ENCODE measurements at regions not wholly inside any gene's neighbourhood (a gene's known extent, or its start where the extent isn't known, plus 50 kb on each side); places are given as distances from the start of the nearest gene placed in this dataset.

DNA sequence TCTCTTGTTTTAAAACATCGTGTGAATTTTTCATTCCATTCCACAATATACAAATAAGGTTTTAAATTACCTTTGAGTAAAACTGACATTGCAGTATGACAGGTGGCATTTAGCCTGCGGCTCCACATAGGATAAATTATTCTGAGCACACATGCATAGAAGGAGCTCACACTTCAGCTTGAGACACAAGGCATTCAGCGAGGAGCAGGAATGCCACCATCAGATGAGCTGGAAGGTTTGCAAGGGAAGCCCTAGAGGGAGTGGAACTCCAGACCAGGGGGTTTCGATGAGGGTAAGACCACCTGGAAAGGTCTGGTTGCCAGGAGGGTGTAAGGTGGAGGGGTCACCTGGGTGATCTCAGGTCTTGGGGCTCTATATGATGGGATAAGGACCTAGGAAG is 259.0 kb upstream of the ADRA1B start:
- Histone ChIP-seq H3K27ac (ENCODE audit: insufficient read depth, low read length, poor library complexity, severe bottlenecking) (no peak overlapping the region), H3K4me1 (ENCODE audit: control insufficient read depth, insufficient read depth, low read length, poor library complexity, severe bottlenecking) (no peaks in the 10 kb centered on the region), H3K27me3 (ENCODE audit: control insufficient read depth, insufficient read depth, low read length) (no peaks in the 10 kb centered on the region), H3K4me3 (ENCODE audit: low read depth, low read length) (no peak overlapping the region), H3K36me3 (ENCODE audit: control insufficient read depth, insufficient read depth, low read length) (no peaks in the 10 kb centered on the region), H3K9me3 (ENCODE audit: control insufficient read depth in 2 of 2, low read length in 2 of 2) (no peaks in the 10 kb centered on the region)
- H3K36me3 Mint-ChIP-seq = no peaks in the 10 kb centered on the region
- no peaks in the 10 kb centered on the region for H3K4me1 Mint-ChIP-seq
- no peak for ATAC-seq (ENCODE audit: low read depth in 2 of 2)
- no peak overlapping the region for H3K27ac Mint-ChIP-seq
- no peak for DNase-seq
- peaks cover 0 to 1% (median 0%) of the 10 kb centered on the region in 7 donors for H3K9me3 Mint-ChIP-seq
- H3K27me3 Mint-ChIP-seq = no peaks in the 10 kb centered on the region
- H3K4me3 Mint-ChIP-seq = no peak overlapping the region

GRCh38 chr5:159657771-159658170 is 258.5 kb upstream of the ADRA1B start:
- Histone ChIP-seq H3K4me1 (ENCODE audit: control insufficient read depth, insufficient read depth, low read length, poor library complexity, severe bottlenecking) (no peaks in the 10 kb centered on the region), H3K27ac (ENCODE audit: insufficient read depth, low read length, poor library complexity, severe bottlenecking) (no peak overlapping the region), H3K27me3 (ENCODE audit: control insufficient read depth, insufficient read depth, low read length) (no peaks in the 10 kb centered on the region), H3K36me3 (ENCODE audit: control insufficient read depth, insufficient read depth, low read length) (no peaks in the 10 kb centered on the region), H3K9me3 (ENCODE audit: control insufficient read depth in 2 of 2, low read length in 2 of 2) (no peaks in the 10 kb centered on the region), H3K4me3 (ENCODE audit: low read depth, low read length) (no peak overlapping the region)
- Mint-ChIP-seq H3K27me3 (no peaks in the 10 kb centered on the region), H3K9me3 (peaks cover 0 to 1% (median 0%) of the 10 kb centered on the region in 7 donors), H3K27ac (no peak overlapping the region), H3K36me3 (no peaks in the 10 kb centered on the region), H3K4me3 (no peak overlapping the region), H3K4me1 (no peaks in the 10 kb centered on the region)
- DNase-seq (no peak), ATAC-seq (ENCODE audit: low read depth in 2 of 2) (no peak)

DNA sequence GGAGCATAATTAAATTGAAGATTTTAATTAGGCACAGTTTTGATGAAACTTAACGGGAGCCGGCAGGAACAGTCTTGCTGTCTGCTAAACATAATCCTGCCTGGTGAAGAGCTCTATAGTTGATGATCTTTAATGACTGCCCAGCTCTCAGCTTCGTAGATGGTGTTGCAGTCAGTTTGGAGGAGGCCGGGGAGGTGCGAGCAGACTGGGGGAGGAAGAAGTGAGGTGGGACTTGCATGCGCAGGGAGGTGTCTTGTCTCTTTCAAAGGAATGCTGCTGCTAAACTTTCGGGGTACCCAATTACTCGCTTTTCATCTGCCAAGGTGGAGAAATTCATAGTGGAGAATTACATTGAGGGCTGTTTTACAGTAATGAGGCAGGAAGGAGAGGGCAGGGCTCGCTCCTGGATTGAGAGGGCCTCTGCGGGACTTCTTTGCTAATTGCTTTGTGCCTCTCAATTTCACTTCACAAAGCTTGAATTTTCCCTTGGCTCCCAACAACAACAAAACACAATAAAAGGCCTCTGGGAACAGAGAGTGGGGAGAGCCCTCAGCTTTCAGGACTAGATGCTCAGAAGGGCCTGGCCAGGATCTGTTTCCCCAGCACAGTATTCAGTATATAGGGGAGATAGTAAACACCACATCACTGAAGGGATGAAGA is 257.9 kb upstream of the ADRA1B start:
- H3K36me3 ChIP-seq (ENCODE audit: control insufficient read depth, insufficient read depth, low read length) = no peaks in the 10 kb centered on the region
- H3K36me3 Mint-ChIP-seq = no peaks in the 10 kb centered on the region
- no peak overlapping the region for H3K4me3 Mint-ChIP-seq
- H3K27ac Mint-ChIP-seq = no peak overlapping the region
- H3K27me3 ChIP-seq (ENCODE audit: control insufficient read depth, insufficient read depth, low read length) = no peaks in the 10 kb centered on the region
- peaks cover 0 to 1% (median 0%) of the 10 kb centered on the region in 7 donors for H3K9me3 Mint-ChIP-seq
- DNase-seq = no peak
- no peaks in the 10 kb centered on the region for H3K9me3 ChIP-seq (ENCODE audit: control insufficient read depth in 2 of 2, low read length in 2 of 2)
- H3K4me1 Mint-ChIP-seq = no peaks in the 10 kb centered on the region
- H3K4me1 ChIP-seq (ENCODE audit: control insufficient read depth, insufficient read depth, low read length, poor library complexity, severe bottlenecking) = no peaks in the 10 kb centered on the region
- no peaks in the 10 kb centered on the region for H3K27me3 Mint-ChIP-seq
- no peak overlapping the region for H3K27ac ChIP-seq (ENCODE audit: insufficient read depth, low read length, poor library complexity, severe bottlenecking)
- no peak overlapping the region for H3K4me3 ChIP-seq (ENCODE audit: low read depth, low read length)
- ATAC-seq (ENCODE audit: low read depth in 2 of 2) = no peak

DNA sequence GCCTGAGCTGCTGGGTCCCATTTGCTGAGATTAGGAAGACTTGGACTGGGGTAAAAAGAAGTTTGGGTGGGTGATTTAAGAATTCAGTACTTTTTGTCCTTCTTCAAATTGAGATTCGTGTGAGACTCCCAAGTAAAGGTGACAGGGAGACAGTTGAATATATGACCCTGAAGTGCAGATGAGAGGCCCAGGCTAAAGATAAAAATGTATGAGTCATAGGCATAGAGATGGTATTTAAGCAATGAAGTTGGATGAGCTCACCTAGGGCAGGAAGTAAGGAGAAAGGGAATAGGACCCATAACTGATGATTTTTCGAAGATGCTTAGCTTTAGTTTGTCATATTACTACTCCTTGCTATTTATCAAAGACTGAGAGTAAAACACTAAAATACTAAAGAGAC is 255.9 kb upstream of the ADRA1B start:
- no peaks in the 10 kb centered on the region for H3K36me3 ChIP-seq (ENCODE audit: control insufficient read depth, insufficient read depth, low read length)
- H3K9me3 ChIP-seq (ENCODE audit: control insufficient read depth in 2 of 2, low read length in 2 of 2) = no peaks in the 10 kb centered on the region
- peaks cover 0 to 1% (median 0%) of the 10 kb centered on the region in 7 donors for H3K9me3 Mint-ChIP-seq
- DNase-seq = no peak
- no peak overlapping the region for H3K4me3 ChIP-seq (ENCODE audit: low read depth, low read length)
- ATAC-seq (ENCODE audit: low read depth in 2 of 2) = no peak
- H3K36me3 Mint-ChIP-seq = no peaks in the 10 kb centered on the region
- no peak overlapping the region for H3K4me3 Mint-ChIP-seq
- no peaks in the 10 kb centered on the region for H3K27me3 ChIP-seq (ENCODE audit: control insufficient read depth, insufficient read depth, low read length)
- H3K27ac ChIP-seq (ENCODE audit: insufficient read depth, low read length, poor library complexity, severe bottlenecking) = no peak overlapping the region
- H3K4me1 ChIP-seq (ENCODE audit: control insufficient read depth, insufficient read depth, low read length, poor library complexity, severe bottlenecking) = no peaks in the 10 kb centered on the region
- H3K4me1 Mint-ChIP-seq = no peaks in the 10 kb centered on the region
- no peak overlapping the region for H3K27ac Mint-ChIP-seq
- H3K27me3 Mint-ChIP-seq = no peaks in the 10 kb centered on the region

DNA sequence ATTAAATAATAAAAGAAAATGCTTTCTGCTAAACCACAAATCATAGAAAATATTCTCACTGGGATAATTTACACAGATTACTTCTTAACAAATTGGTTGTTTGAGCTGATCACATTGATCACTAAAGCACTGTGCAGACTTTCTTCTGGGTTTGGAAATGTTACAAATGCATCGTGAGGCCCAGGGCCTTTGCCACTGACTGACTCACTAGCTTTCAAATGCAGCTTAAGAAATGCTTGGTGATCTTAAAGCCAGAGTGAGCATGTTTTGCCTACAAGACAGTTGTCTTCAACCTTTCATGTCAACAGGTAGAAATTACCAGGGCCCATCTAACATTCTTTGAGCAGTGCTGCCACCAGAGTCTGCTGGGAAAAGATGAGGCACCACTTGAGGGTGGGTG is 252.3 kb upstream of the ADRA1B start:
- no peak for ATAC-seq (ENCODE audit: low read depth in 2 of 2)
- Histone ChIP-seq H3K9me3 (ENCODE audit: control insufficient read depth in 2 of 2, low read length in 2 of 2) (no peaks in the 10 kb centered on the region), H3K4me1 (ENCODE audit: control insufficient read depth, insufficient read depth, low read length, poor library complexity, severe bottlenecking) (no peaks in the 10 kb centered on the region), H3K4me3 (ENCODE audit: low read depth, low read length) (no peak overlapping the region), H3K27ac (ENCODE audit: insufficient read depth, low read length, poor library complexity, severe bottlenecking) (no peak overlapping the region), H3K27me3 (ENCODE audit: control insufficient read depth, insufficient read depth, low read length) (no peaks in the 10 kb centered on the region), H3K36me3 (ENCODE audit: control insufficient read depth, insufficient read depth, low read length) (no peaks in the 10 kb centered on the region)
- H3K27me3 Mint-ChIP-seq = no peaks in the 10 kb centered on the region
- no peaks in the 10 kb centered on the region for H3K4me1 Mint-ChIP-seq
- H3K9me3 Mint-ChIP-seq = peaks cover 0 to 1% (median 0%) of the 10 kb centered on the region in 7 donors
- no peak overlapping the region for H3K4me3 Mint-ChIP-seq
- no peaks in the 10 kb centered on the region for H3K36me3 Mint-ChIP-seq
- H3K27ac Mint-ChIP-seq = no peak overlapping the region
- no peak for DNase-seq

DNA sequence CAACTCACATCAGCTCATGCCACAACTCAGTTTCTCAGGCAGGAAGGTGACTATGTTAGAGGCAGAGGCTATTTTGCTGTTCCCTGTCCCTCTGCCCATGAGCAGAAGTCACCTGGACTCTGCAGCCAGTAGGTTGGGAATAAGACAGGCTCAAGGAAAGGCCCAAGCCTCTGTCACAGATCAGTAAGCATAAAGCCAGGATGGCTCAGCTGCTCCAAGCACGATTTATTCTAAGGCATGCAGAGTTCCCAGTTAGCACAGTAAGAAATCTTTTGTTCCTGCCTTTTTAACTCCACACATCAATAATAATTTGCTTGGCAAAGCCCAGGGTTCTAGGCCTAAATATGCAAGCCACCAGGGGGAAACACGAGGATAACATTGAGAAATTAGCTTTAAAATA is 249.0 kb upstream of the ADRA1B start:
- H3K9me3 ChIP-seq (ENCODE audit: control insufficient read depth in 2 of 2, low read length in 2 of 2) = no peaks in the 10 kb centered on the region
- no peaks in the 10 kb centered on the region for H3K27me3 ChIP-seq (ENCODE audit: control insufficient read depth, insufficient read depth, low read length)
- ATAC-seq (ENCODE audit: low read depth in 2 of 2) = no peak
- H3K4me1 ChIP-seq (ENCODE audit: control insufficient read depth, insufficient read depth, low read length, poor library complexity, severe bottlenecking) = no peaks in the 10 kb centered on the region
- Mint-ChIP-seq H3K4me3 (no peak overlapping the region), H3K9me3 (peaks cover 0 to 9% (median 4%) of the 10 kb centered on the region in 7 donors), H3K36me3 (no peaks in the 10 kb centered on the region), H3K27ac (no peak overlapping the region), H3K27me3 (no peaks in the 10 kb centered on the region), H3K4me1 (no peaks in the 10 kb centered on the region)
- H3K36me3 ChIP-seq (ENCODE audit: control insufficient read depth, insufficient read depth, low read length) = no peaks in the 10 kb centered on the region
- no peak overlapping the region for H3K4me3 ChIP-seq (ENCODE audit: low read depth, low read length)
- DNase-seq = no peak
- no peak overlapping the region for H3K27ac ChIP-seq (ENCODE audit: insufficient read depth, low read length, poor library complexity, severe bottlenecking)

DNA sequence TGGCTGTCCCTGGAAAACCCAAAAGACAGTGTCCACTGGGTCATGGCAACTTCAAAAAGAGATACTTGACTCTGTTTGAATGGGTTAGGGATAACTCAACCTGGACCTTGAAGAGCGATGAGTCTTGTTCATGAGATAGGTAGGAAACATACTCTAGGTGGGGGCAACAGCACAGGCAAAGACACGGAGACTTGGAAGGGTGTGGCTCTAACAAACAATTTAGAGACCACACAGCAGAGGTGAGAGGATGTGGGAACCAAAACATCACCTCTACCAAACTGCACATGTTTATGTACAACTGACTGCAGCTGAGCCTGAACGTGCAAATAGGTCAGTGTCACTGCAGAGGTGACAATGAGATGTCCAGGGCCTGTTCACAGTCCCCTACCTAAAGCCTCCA is 247.7 kb upstream of the ADRA1B start:
- no peak overlapping the region for H3K4me3 ChIP-seq (ENCODE audit: low read depth, low read length)
- no peaks in the 10 kb centered on the region for H3K9me3 ChIP-seq (ENCODE audit: control insufficient read depth in 2 of 2, low read length in 2 of 2)
- Mint-ChIP-seq H3K27me3 (no peaks in the 10 kb centered on the region), H3K36me3 (no peaks in the 10 kb centered on the region), H3K4me3 (no peak overlapping the region), H3K9me3 (peaks cover 0 to 9% (median 4%) of the 10 kb centered on the region in 7 donors), H3K4me1 (no peaks in the 10 kb centered on the region), H3K27ac (no peak overlapping the region)
- no peak overlapping the region for H3K27ac ChIP-seq (ENCODE audit: insufficient read depth, low read length, poor library complexity, severe bottlenecking)
- no peaks in the 10 kb centered on the region for H3K36me3 ChIP-seq (ENCODE audit: control insufficient read depth, insufficient read depth, low read length)
- ATAC-seq (ENCODE audit: low read depth in 2 of 2) = no peak
- no peaks in the 10 kb centered on the region for H3K4me1 ChIP-seq (ENCODE audit: control insufficient read depth, insufficient read depth, low read length, poor library complexity, severe bottlenecking)
- no peak for DNase-seq
- H3K27me3 ChIP-seq (ENCODE audit: control insufficient read depth, insufficient read depth, low read length) = no peaks in the 10 kb centered on the region

DNA sequence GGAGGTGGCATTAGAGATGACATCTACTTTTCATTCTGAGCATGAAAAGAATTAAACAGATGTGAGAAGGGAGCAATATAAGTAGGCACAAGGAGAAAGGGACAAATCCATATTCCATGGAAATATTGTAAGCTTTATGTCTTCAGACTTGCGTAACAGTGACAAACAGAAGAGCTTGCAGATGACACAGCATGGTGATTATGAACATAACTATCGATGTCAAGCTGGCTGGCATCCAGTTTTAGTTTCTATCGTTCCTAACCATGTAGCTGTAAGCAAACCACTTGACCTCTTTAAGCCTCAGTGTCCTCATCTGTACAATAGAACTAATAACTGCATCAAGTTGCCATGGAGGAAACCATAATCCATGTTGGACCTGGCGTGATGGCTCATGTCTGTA is 246.7 kb upstream of the ADRA1B start:
- H3K4me1 ChIP-seq (ENCODE audit: control insufficient read depth, insufficient read depth, low read length, poor library complexity, severe bottlenecking) = no peaks in the 10 kb centered on the region
- no peaks in the 10 kb centered on the region for H3K4me1 Mint-ChIP-seq
- ATAC-seq (ENCODE audit: low read depth in 2 of 2) (no peak), DNase-seq (no peak)
- H3K27me3 Mint-ChIP-seq = no peaks in the 10 kb centered on the region
- no peak overlapping the region for H3K4me3 Mint-ChIP-seq
- H3K36me3 Mint-ChIP-seq = no peaks in the 10 kb centered on the region
- no peak overlapping the region for H3K27ac ChIP-seq (ENCODE audit: insufficient read depth, low read length, poor library complexity, severe bottlenecking)
- no peaks in the 10 kb centered on the region for H3K9me3 ChIP-seq (ENCODE audit: control insufficient read depth in 2 of 2, low read length in 2 of 2)
- H3K27ac Mint-ChIP-seq = no peak overlapping the region
- H3K36me3 ChIP-seq (ENCODE audit: control insufficient read depth, insufficient read depth, low read length) = no peaks in the 10 kb centered on the region
- H3K27me3 ChIP-seq (ENCODE audit: control insufficient read depth, insufficient read depth, low read length) = no peaks in the 10 kb centered on the region
- peaks cover 0 to 9% (median 3%) of the 10 kb centered on the region in 7 donors for H3K9me3 Mint-ChIP-seq
- no peak overlapping the region for H3K4me3 ChIP-seq (ENCODE audit: low read depth, low read length)

Data from CD4-positive, CD25-positive, alpha-beta regulatory T cell (primary cell).